ENCODE measurements at regions not wholly inside any gene's neighbourhood (a gene's known extent, or its start where the extent isn't known, plus 50 kb on each side); places are given as distances from the start of the nearest gene placed in this dataset.

GRCh38 chr2:67645280-67646138, 248.4 kb downstream of the ETAA1 start:
- no peak for DNase-seq
- H3K36me3 ChIP-seq (replicated peaks in 1 of 2; ENCODE audit: insufficient read depth in 1 of 2, low read depth in 2 of 2): no peaks in the 10 kb centered on the region
- peaks cover 0 to 5% (median 0%) of the 10 kb centered on the region in 3 donors for H3K9me3 ChIP-seq
- peaks cover 22% of the 10 kb centered on the region for H3K4me1 ChIP-seq
- TF ChIP-seq CTCF (IDR thresholded peaks at IDR 0.05): no peak
- no peak for TF ChIP-seq POLR2A (IDR thresholded peaks at IDR 0.05)
- H3K4me3 ChIP-seq: no peak overlapping the region
- ATAC-seq: no peak
- H3K27ac ChIP-seq: no peak overlapping the region
- no peaks in the 10 kb centered on the region for H3K27me3 ChIP-seq
- 65 to 66% methylated on average over 3 of the region's 3 CpGs for WGBS, 2 donors
- intact Hi-C loops (cut with DNase I): no loop called here

- Histone ChIP-seq H3K27me3 (no peaks in the 10 kb centered on the region), H3K4me1 (peaks cover 31% of the 10 kb centered on the region), H3K27ac (no peak overlapping the region), H3K36me3 (replicated peaks in 1 of 2; ENCODE audit: insufficient read depth in 1 of 2, low read depth in 2 of 2) (no peaks in the 10 kb centered on the region), H3K9me3 (peaks cover 0 to 5% (median 0%) of the 10 kb centered on the region in 3 donors), H3K4me3 (no peak overlapping the region)
- WGBS, 2 donors: 93 to 97% methylated on average over 6 of the region's 6 CpGs
- intact Hi-C loops (cut with DNase I): no loop called here
- DNase-seq (no peak), ATAC-seq (no peak)
- TF ChIP-seq POLR2A (IDR thresholded peaks at IDR 0.05) (no peak), CTCF (IDR thresholded peaks at IDR 0.05) (no peak)
Measured at GRCh38 chr2:67646714-67647333, 249.7 kb downstream of the ETAA1 start.

GRCh38 chr2:67649331-67650261, 252.5 kb downstream of the ETAA1 start:
- intact Hi-C loops (cut with DNase I): no loop called here
- Histone ChIP-seq H3K4me1 (peaks cover 27% of the 10 kb centered on the region), H3K4me3 (no peak overlapping the region), H3K27ac (peak overlapping the region in 3 of 4 donors; percentile 44 to 76 (median 72)), H3K36me3 (replicated peaks in 1 of 2; ENCODE audit: insufficient read depth in 1 of 2, low read depth in 2 of 2) (no peaks in the 10 kb centered on the region), H3K9me3 (peaks cover 0 to 5% (median 0%) of the 10 kb centered on the region in 3 donors), H3K27me3 (no peaks in the 10 kb centered on the region)
- TF ChIP-seq POLR2A (IDR thresholded peaks at IDR 0.05): no peak
- no peak for TF ChIP-seq CTCF (IDR thresholded peaks at IDR 0.05)
- DNase-seq (peak; percentile 18 to 70 (median 38)), ATAC-seq (peak; percentile 49)
- 38 to 39% methylated on average over 9 of the region's 9 CpGs for WGBS, 2 donors

- H3K27ac ChIP-seq: peak overlapping the region in 3 of 4 donors; percentile 44 to 76 (median 72)
- H3K36me3 ChIP-seq (replicated peaks in 1 of 2; ENCODE audit: insufficient read depth in 1 of 2, low read depth in 2 of 2): no peaks in the 10 kb centered on the region
- peaks cover 27% of the 10 kb centered on the region for H3K4me1 ChIP-seq
- 21 to 27% methylated on average over 8 of the region's 8 CpGs for WGBS, 2 donors
- H3K4me3 ChIP-seq: no peak overlapping the region
- intact Hi-C loops (cut with DNase I): no loop called here
- no peaks in the 10 kb centered on the region for H3K27me3 ChIP-seq
- peak; percentile 94 for ATAC-seq
- DNase-seq: peak; percentile 80 to 88 (median 84)
- peak in 1 of 3 donors; percentile 10 for TF ChIP-seq POLR2A (IDR thresholded peaks at IDR 0.05)
- peak; percentile 34 to 82 (median 72) for TF ChIP-seq CTCF (IDR thresholded peaks at IDR 0.05)
- peaks cover 0 to 5% (median 0%) of the 10 kb centered on the region in 3 donors for H3K9me3 ChIP-seq
Measured at GRCh38 chr2:67650291-67651133, 253.4 kb downstream of the ETAA1 start.

All from body of pancreas (tissue), 4 donors.